NCI-H2081 treated with DMSO at 0.1 percent for 48 hours (cell line): ENCODE measurements at regions not wholly inside any gene's neighbourhood (a gene's known extent, or its start where the extent isn't known, plus 50 kb on each side); places are given as distances from the start of the nearest gene placed in this dataset.

Experiments used
- DNase-seq: peaks from one replicate; lab custom pipeline; 2025; lab: John Stamatoyannopoulos, UW

- DNase-seq: no peak
These were observed 389.5 kb upstream of the MAP3K7 start for GRCh38 chr6:90976341-90976740.

GRCh38 chr6:90975741-90976140, 388.9 kb upstream of the MAP3K7 start:
- DNase-seq: no peak

GRCh38 chr6:90973188-90973587, 386.3 kb upstream of the MAP3K7 start:
- no peak for DNase-seq

- no peak for DNase-seq
These were observed 383.8 kb upstream of the MAP3K7 start for GRCh38 chr6:90970672-90971071.

GRCh38 chr6:90967471-90967870, 380.6 kb upstream of the MAP3K7 start:
- DNase-seq: no peak

- DNase-seq: no peak
These were observed 373.5 kb upstream of the MAP3K7 start for GRCh38 chr6:90960324-90960723.

- DNase-seq: no peak
These were observed 368.4 kb upstream of the MAP3K7 start for GRCh38 chr6:90955246-90955645.

- DNase-seq: no peak
These were observed 366.7 kb upstream of the MAP3K7 start for GRCh38 chr6:90953405-90954161.

- no peak for DNase-seq
These were observed 365.3 kb upstream of the MAP3K7 start for GRCh38 chr6:90952176-90952575.

GRCh38 chr6:90948540-90948939, 361.7 kb upstream of the MAP3K7 start:
- DNase-seq: no peak

- no peak for DNase-seq
These were observed 360.6 kb upstream of the MAP3K7 start for GRCh38 chr6:90947184-90948064.

GRCh38 chr6:90941885-90942284, 355.0 kb upstream of the MAP3K7 start:
- DNase-seq: no peak

- peak; percentile 41 for DNase-seq
These were observed 354.1 kb upstream of the MAP3K7 start for GRCh38 chr6:90940812-90941481.

GRCh38 chr6:90939906-90940305, 353.0 kb upstream of the MAP3K7 start:
- DNase-seq: no peak

- DNase-seq: no peak
These were observed 351.2 kb upstream of the MAP3K7 start for GRCh38 chr6:90938122-90938521.

GRCh38 chr6:90936286-90936685, 349.4 kb upstream of the MAP3K7 start:
- DNase-seq: no peak

- DNase-seq: no peak
These were observed 348.1 kb upstream of the MAP3K7 start for GRCh38 chr6:90934966-90935365.

- no peak for DNase-seq
These were observed 347.2 kb upstream of the MAP3K7 start for GRCh38 chr6:90934081-90934480.

GRCh38 chr6:90932351-90932750, 345.5 kb upstream of the MAP3K7 start:
- no peak for DNase-seq

GRCh38 chr6:90928051-90928450, 341.2 kb upstream of the MAP3K7 start:
- DNase-seq: no peak

- no peak for DNase-seq
These were observed 338.9 kb upstream of the MAP3K7 start for GRCh38 chr6:90925726-90926125.

- DNase-seq: no peak
These were observed 335.5 kb upstream of the MAP3K7 start for GRCh38 chr6:90922325-90922724.

- no peak for DNase-seq
These were observed 331.5 kb upstream of the MAP3K7 start for GRCh38 chr6:90918361-90918760.
